HEK293T (cell line): ENCODE measurements at regions not wholly inside any gene's neighbourhood (a gene's known extent, or its start where the extent isn't known, plus 50 kb on each side); places are given as distances from the start of the nearest gene placed in this dataset.

Experiments
- ARNT ChIP-seq: fragments of 450-650 bp; IDR thresholded peaks from 2 replicates; pipeline ENCODE4 v1.6.1; 2017; ENCODE audit warnings: mild to moderate bottlenecking
- ELF4 ChIP-seq: fragments of 450-650 bp; IDR thresholded peaks from 2 replicates; pipeline ENCODE4 v1.6.1; 2017; ENCODE audit warnings: antibody characterized with exemption
- L3MBTL2 ChIP-seq: fragments of 450-650 bp; conservative IDR thresholded peaks from 2 replicates; pipeline ENCODE4 v1.6.1; 2016; ENCODE audit warnings: mild to moderate bottlenecking
- LEF1 ChIP-seq: fragments of 450-650 bp; IDR thresholded peaks from 2 replicates; pipeline ENCODE4 v1.6.1; 2017; ENCODE audit warnings: mild to moderate bottlenecking, borderline replicate concordance
- SP1 ChIP-seq: fragments of 450-650 bp; IDR thresholded peaks from 2 replicates; pipeline ENCODE4 v1.6.1; 2017
- ZNF384 ChIP-seq: fragments of 450-650 bp; IDR thresholded peaks from 2 replicates; pipeline ENCODE4 v1.6.1; 2016

DNA sequence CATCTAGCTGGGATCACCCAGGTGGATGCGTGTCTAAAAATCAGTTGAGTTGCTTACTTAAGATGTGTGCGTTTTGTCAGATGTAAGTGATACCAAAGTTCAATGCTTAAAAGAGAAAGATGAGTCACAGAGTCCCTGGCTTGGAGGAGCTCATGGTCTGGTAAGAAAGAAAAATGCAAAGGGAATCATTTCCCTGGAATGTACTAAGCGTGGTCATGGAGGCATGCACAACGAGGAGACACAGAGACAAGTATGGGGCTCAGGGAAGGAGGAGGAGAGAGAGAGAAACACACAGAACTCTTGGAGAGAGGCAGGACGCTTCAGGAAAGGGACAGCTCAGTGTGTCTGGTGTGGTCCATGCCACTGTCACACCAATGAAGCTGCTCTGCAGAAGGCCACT lies 186.9 kb upstream of the GMDS start:
- no peak for TF ChIP-seq L3MBTL2
- TF ChIP-seq LEF1, result no peak
- TF ChIP-seq ZNF384, result no peak
- no peak for TF ChIP-seq SP1
- TF ChIP-seq ARNT, result no peak
- no peak for TF ChIP-seq ELF4
